Astrocyte (in vitro differentiated cells and primary cell): ENCODE measurements at regions not wholly inside any gene's neighbourhood (a gene's known extent, or its start where the extent isn't known, plus 50 kb on each side); places are given as distances from the start of the nearest gene placed in this dataset.

Experiments
- DNase-seq: peaks from one replicate; pipeline ENCODE4 v3.0.0-alpha.2; 2010; ENCODE audit warnings: low read depth
- FAIRE-seq: peaks from 2 replicates; lab custom pipeline; 2011; peaks lifted over from hg19 to GRCh38; lab: Jason Lieb, UNC
- H2AFZ ChIP-seq: 2 replicates; pipeline ENCODE4 v1.6.0; 2012; ENCODE audit warnings: low read depth, low read length, inconsistent platforms
- H3K27ac ChIP-seq: 2 replicates; pipeline ENCODE4 v1.5.1; 2011; ENCODE audit warnings: low read depth, low read length, inconsistent platforms
- H3K27me3 ChIP-seq: 2 replicates; pipeline ENCODE4 v1.6.0; 2011; ENCODE audit warnings: low read length, inconsistent platforms; ENCODE audit not compliant: insufficient read depth
- H3K36me3 ChIP-seq: 2 replicates; pipeline ENCODE4 v1.5.1; 2011; ENCODE audit warnings: low read length, inconsistent platforms; ENCODE audit not compliant: insufficient read depth
- H3K4me1 ChIP-seq: 2 replicates; pipeline ENCODE4 v1.5.1; 2011; ENCODE audit warnings: low read length, inconsistent platforms; ENCODE audit not compliant: insufficient read depth
- H3K4me2 ChIP-seq: 2 replicates; pipeline ENCODE4 v1.6.0; 2012; ENCODE audit warnings: low read length, inconsistent platforms
- H3K4me3 ChIP-seq: 2 replicates; pipeline ENCODE4 v1.5.1; 2011; ENCODE audit warnings: low read depth, mild to moderate bottlenecking, low read length, inconsistent platforms; ENCODE audit not compliant: insufficient read depth
- H3K79me2 ChIP-seq: 2 replicates; pipeline ENCODE4 v1.6.0; 2012; ENCODE audit warnings: mild to moderate bottlenecking, low read length, inconsistent platforms; ENCODE audit not compliant: insufficient read depth
- H3K9ac ChIP-seq: 2 replicates; pipeline ENCODE4 v1.6.0; 2012; ENCODE audit warnings: mild to moderate bottlenecking, low read length, inconsistent platforms
- H3K9me3 ChIP-seq: 2 replicates; pipeline ENCODE4 v1.5.1; 2012; ENCODE audit warnings: low read depth, mild to moderate bottlenecking, low read length, inconsistent platforms; ENCODE audit not compliant: insufficient read depth
- H4K20me1 ChIP-seq: 2 replicates; pipeline ENCODE4 v1.6.0; 2012; ENCODE audit warnings: low read length, inconsistent platforms; ENCODE audit not compliant: insufficient read depth
- H3K27ac Mint-ChIP-seq: one replicate; pipeline ENCODE4 v1.8.0; 2021; ENCODE audit warnings: mild to moderate bottlenecking, mixed read lengths; ENCODE audit not compliant: unreplicated experiment
- H3K27me3 Mint-ChIP-seq: one replicate; pipeline ENCODE4 v1.8.0; 2021; ENCODE audit warnings: low read depth, mixed read lengths; ENCODE audit not compliant: unreplicated experiment
- H3K36me3 Mint-ChIP-seq: one replicate; pipeline ENCODE4 v1.8.0; 2021; ENCODE audit warnings: low read depth, mixed read lengths; ENCODE audit not compliant: unreplicated experiment
- H3K4me1 Mint-ChIP-seq: one replicate; pipeline ENCODE4 v1.8.0; 2021; ENCODE audit warnings: low read depth, mixed read lengths; ENCODE audit not compliant: unreplicated experiment
- H3K4me3 Mint-ChIP-seq: one replicate; pipeline ENCODE4 v1.8.0; 2021; ENCODE audit warnings: mild to moderate bottlenecking, moderate library complexity, mixed read lengths; ENCODE audit not compliant: unreplicated experiment
- H3K9me3 Mint-ChIP-seq: one replicate; pipeline ENCODE4 v1.8.0; 2021; ENCODE audit warnings: mild to moderate bottlenecking, mixed read lengths; ENCODE audit not compliant: unreplicated experiment
- EZH2 ChIP-seq: IDR thresholded peaks from 2 replicates; pipeline ENCODE4 v1.6.1; 2012; ENCODE audit warnings: mild to moderate bottlenecking, low read length, inconsistent platforms; ENCODE audit not compliant: insufficient read depth
- TF ChIP-seq, protein P1 (sequence below): IDR thresholded peaks from 2 replicates; pipeline ENCODE4 v1.5.1; 2011; ENCODE audit warnings: low read depth, mild to moderate bottlenecking, inconsistent platforms, low read length, moderate library complexity; ENCODE audit not compliant: insufficient read depth

DNA sequence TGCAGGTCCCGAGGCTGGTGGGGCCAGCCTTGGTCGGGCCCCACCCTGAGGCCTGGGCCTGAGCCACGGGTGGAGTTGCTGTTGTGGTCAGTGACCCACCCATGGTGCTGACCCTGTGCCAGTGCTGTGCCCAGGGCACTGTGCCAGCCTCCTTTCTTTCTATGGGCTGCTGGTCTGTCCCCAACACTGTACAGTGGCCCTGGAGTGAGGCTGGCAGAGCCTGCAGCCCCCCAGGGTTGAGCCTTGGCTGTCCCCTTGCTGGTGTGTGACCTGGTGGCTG lies 1235.7 kb downstream of the BRD1 start:
- no peaks in the 10 kb centered on the region for H3K4me1 ChIP-seq
- no peaks in the 10 kb centered on the region for H3K9me3 ChIP-seq
- H3K27ac ChIP-seq = no peak overlapping the region
- no peak for DNase-seq
- Mint-ChIP-seq H3K4me3 (no peak overlapping the region), H3K4me1 (no peaks in the 10 kb centered on the region), H3K27ac (no peak overlapping the region), H3K36me3 (peaks cover 2% of the 10 kb centered on the region), H3K27me3 (peaks cover 9% of the 10 kb centered on the region), H3K9me3 (no peaks in the 10 kb centered on the region)
- H3K27me3 ChIP-seq = no peaks in the 10 kb centered on the region
- TF ChIP-seq, protein P1, sequence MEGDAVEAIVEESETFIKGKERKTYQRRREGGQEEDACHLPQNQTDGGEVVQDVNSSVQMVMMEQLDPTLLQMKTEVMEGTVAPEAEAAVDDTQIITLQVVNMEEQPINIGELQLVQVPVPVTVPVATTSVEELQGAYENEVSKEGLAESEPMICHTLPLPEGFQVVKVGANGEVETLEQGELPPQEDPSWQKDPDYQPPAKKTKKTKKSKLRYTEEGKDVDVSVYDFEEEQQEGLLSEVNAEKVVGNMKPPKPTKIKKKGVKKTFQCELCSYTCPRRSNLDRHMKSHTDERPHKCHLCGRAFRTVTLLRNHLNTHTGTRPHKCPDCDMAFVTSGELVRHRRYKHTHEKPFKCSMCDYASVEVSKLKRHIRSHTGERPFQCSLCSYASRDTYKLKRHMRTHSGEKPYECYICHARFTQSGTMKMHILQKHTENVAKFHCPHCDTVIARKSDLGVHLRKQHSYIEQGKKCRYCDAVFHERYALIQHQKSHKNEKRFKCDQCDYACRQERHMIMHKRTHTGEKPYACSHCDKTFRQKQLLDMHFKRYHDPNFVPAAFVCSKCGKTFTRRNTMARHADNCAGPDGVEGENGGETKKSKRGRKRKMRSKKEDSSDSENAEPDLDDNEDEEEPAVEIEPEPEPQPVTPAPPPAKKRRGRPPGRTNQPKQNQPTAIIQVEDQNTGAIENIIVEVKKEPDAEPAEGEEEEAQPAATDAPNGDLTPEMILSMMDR = no peak
- no peak for TF ChIP-seq EZH2
- no peak overlapping the region for H3K4me3 ChIP-seq
- H3K9ac ChIP-seq = no peak overlapping the region
- no peaks in the 10 kb centered on the region for H3K79me2 ChIP-seq
- no peak overlapping the region for H3K4me2 ChIP-seq
- FAIRE-seq = no peak
- no peak overlapping the region for H2AFZ ChIP-seq
- no peaks in the 10 kb centered on the region for H3K36me3 ChIP-seq
- H4K20me1 ChIP-seq = no peaks in the 10 kb centered on the region

GRCh38 chr22:48591286-48592065 lies 1236.2 kb downstream of the BRD1 start:
- no peaks in the 10 kb centered on the region for H3K36me3 ChIP-seq
- H3K4me1 ChIP-seq = no peaks in the 10 kb centered on the region
- no peak overlapping the region for H3K4me2 ChIP-seq
- no peak overlapping the region for H3K4me3 Mint-ChIP-seq
- H4K20me1 ChIP-seq = no peaks in the 10 kb centered on the region
- no peaks in the 10 kb centered on the region for H3K36me3 Mint-ChIP-seq
- H3K27ac Mint-ChIP-seq = no peak overlapping the region
- H3K27me3 Mint-ChIP-seq = peaks cover 9% of the 10 kb centered on the region
- no peaks in the 10 kb centered on the region for H3K9me3 Mint-ChIP-seq
- no peak overlapping the region for H2AFZ ChIP-seq
- DNase-seq (no peak), FAIRE-seq (no peak)
- TF ChIP-seq EZH2 = no peak
- TF ChIP-seq, protein P1 = no peak
- H3K4me3 ChIP-seq = no peak overlapping the region
- no peaks in the 10 kb centered on the region for H3K9me3 ChIP-seq
- H3K79me2 ChIP-seq = no peaks in the 10 kb centered on the region
- H3K27me3 ChIP-seq = no peaks in the 10 kb centered on the region
- no peak overlapping the region for H3K9ac ChIP-seq
- no peak overlapping the region for H3K27ac ChIP-seq
- H3K4me1 Mint-ChIP-seq = no peaks in the 10 kb centered on the region

DNA sequence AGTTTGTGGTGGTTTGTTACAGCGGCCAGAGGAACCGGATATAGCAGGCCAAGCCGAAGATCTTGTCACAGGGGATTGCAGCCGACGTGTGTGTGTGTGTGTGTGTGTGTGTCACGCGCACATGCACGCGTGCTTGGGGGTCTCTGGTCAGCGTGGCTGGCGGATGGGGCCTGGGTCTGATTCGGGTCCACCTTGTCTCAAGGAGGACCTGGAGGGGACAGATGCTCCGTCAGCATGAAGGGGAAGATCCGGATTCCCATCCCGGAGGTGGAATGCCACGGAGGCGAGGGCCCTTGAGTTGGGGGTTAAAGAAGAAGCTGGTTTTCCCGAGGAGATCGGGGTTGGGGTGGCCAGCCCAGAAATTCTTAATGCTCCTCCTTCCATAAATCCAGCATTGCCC lies 1237.8 kb downstream of the BRD1 start:
- peaks cover 10% of the 10 kb centered on the region for H4K20me1 ChIP-seq
- no peak overlapping the region for H3K27ac Mint-ChIP-seq
- H3K4me1 Mint-ChIP-seq = no peaks in the 10 kb centered on the region
- no peak overlapping the region for H3K27ac ChIP-seq
- H3K27me3 ChIP-seq = no peaks in the 10 kb centered on the region
- no peaks in the 10 kb centered on the region for H3K4me1 ChIP-seq
- no peak for FAIRE-seq
- no peaks in the 10 kb centered on the region for H3K79me2 ChIP-seq
- no peak overlapping the region for H3K4me3 Mint-ChIP-seq
- H3K27me3 Mint-ChIP-seq = peaks cover 7% of the 10 kb centered on the region
- no peaks in the 10 kb centered on the region for H3K36me3 Mint-ChIP-seq
- H3K9ac ChIP-seq = no peak overlapping the region
- no peak for DNase-seq
- no peak overlapping the region for H3K4me2 ChIP-seq
- H3K9me3 ChIP-seq = no peaks in the 10 kb centered on the region
- no peak overlapping the region for H3K4me3 ChIP-seq
- no peaks in the 10 kb centered on the region for H3K36me3 ChIP-seq
- no peaks in the 10 kb centered on the region for H3K9me3 Mint-ChIP-seq
- TF ChIP-seq, protein P1 = no peak
- no peak for TF ChIP-seq EZH2
- H2AFZ ChIP-seq = no peak overlapping the region
